ENCODE measurements at regions not wholly inside any gene's neighbourhood (a gene's known extent, or its start where the extent isn't known, plus 50 kb on each side); places are given as distances from the start of the nearest gene placed in this dataset.

GRCh38 chr9:33698267-33698666 is 97.1 kb upstream of the PRSS3 start:
- TF ChIP-seq CTCF (IDR thresholded peaks at IDR 0.05), result no peak
- no peak for TF ChIP-seq POLR2A (IDR thresholded peaks at IDR 0.05)
- no peak for TF ChIP-seq EP300 (IDR thresholded peaks at IDR 0.05)
